ENCODE measurements at regions not wholly inside any gene's neighbourhood (a gene's known extent, or its start where the extent isn't known, plus 50 kb on each side); places are given as distances from the start of the nearest gene placed in this dataset.

DNA sequence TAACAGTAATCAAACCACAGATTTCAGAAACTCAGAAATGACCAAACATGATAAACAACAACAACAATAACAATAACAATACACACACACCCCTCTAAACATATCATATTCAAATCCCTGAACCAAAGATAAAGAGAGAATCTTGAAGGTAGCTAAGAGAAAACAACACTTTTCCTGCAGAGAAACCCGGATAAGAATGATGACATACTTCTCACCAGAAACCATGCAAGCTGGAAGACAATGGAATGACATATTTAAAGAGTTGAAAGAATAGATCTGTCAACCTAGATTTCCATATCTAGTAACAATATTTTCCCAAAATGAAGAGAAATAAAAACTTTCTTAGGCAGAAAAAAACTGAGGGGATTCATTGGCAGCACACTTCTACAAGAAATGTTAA, 138.1 kb downstream of the LIG4 start:
- TF ChIP-seq, protein P1, sequence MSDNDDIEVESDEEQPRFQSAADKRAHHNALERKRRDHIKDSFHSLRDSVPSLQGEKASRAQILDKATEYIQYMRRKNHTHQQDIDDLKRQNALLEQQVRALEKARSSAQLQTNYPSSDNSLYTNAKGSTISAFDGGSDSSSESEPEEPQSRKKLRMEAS (IDR thresholded peaks at IDR 0.05; ENCODE audit: insufficient read depth, insufficient read length), result no peak
- TF ChIP-seq CTCF (IDR thresholded peaks at IDR 0.05; ENCODE audit: extremely low read depth in 1 of 2, insufficient read depth in 1 of 2, low read depth in 1 of 2, low read length in 2 of 2), result no peak
- TF ChIP-seq EZH2 (IDR thresholded peaks at IDR 0.05; ENCODE audit: borderline replicate concordance, low read depth, low read length, severe bottlenecking), result no peak
- no peak for TF ChIP-seq POLR2A (IDR thresholded peaks at IDR 0.05; ENCODE audit: low read depth, low read length)
- TF ChIP-seq JUN (IDR thresholded peaks at IDR 0.05; ENCODE audit: borderline replicate concordance, insufficient read depth, insufficient read length, low read depth), result no peak
- TF ChIP-seq POLR2AphosphoS5 (IDR thresholded peaks at IDR 0.05; ENCODE audit: insufficient read depth, low read depth, low read length), result no peak
- no peak for TF ChIP-seq MYC (IDR thresholded peaks at IDR 0.05; ENCODE audit: low read depth, low read length)
- no peak for TF ChIP-seq FOS (IDR thresholded peaks at IDR 0.05; ENCODE audit: borderline replicate concordance, insufficient read depth, low read length)
- TF ChIP-seq GATA2 (IDR thresholded peaks at IDR 0.05; ENCODE audit: insufficient read depth, insufficient read length, low read depth, low read length), result no peak
